ENCODE measurements at regions not wholly inside any gene's neighbourhood (a gene's known extent, or its start where the extent isn't known, plus 50 kb on each side); places are given as distances from the start of the nearest gene placed in this dataset.

DNA sequence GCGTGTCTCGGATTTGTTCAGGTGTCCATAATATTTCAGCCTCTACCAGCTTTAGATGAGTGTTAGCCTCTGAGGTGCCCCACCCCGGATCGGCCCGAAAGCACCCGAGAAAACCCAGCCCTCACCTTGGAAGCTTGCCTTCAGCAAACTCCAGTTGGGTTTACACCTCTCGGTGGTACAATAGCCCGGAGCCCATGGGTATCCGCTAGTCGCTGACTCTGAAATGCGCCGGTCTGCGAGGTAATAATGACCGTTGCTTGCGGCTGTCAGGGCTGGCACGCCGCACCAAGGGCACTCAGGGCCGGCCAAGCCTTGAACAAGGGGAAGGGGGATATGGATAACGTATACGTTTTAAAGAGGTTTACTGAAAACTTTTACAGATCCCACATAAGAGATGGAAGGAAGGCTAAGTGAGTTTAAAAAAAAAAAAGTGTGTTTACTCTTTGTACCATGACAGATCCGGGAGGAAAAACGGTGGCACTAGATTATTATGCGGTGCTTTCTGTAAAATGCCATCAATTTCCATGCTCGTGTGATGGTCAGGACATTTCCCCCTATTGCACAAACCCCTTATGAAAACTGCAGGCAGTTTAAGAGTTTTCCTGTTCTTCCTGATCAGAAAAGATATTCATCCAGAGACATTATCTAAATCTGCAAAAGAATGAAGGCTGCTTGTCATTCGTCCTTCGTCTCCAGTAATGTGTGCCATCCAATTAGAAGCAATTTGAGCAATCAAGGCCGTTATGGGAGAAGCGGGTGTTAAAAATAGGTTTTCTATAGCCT lies 124.2 kb downstream of the TMEM161B start:
- POLR2A ChIA-PET (ENCODE audit: low non-redundant PET): no interaction called here
- no peak overlapping the region for H3K27ac ChIP-seq
- CTCF ChIA-PET: no interaction called here
- no peak for DNase-seq (ENCODE audit: low spot score)
- TF ChIP-seq, protein P1, sequence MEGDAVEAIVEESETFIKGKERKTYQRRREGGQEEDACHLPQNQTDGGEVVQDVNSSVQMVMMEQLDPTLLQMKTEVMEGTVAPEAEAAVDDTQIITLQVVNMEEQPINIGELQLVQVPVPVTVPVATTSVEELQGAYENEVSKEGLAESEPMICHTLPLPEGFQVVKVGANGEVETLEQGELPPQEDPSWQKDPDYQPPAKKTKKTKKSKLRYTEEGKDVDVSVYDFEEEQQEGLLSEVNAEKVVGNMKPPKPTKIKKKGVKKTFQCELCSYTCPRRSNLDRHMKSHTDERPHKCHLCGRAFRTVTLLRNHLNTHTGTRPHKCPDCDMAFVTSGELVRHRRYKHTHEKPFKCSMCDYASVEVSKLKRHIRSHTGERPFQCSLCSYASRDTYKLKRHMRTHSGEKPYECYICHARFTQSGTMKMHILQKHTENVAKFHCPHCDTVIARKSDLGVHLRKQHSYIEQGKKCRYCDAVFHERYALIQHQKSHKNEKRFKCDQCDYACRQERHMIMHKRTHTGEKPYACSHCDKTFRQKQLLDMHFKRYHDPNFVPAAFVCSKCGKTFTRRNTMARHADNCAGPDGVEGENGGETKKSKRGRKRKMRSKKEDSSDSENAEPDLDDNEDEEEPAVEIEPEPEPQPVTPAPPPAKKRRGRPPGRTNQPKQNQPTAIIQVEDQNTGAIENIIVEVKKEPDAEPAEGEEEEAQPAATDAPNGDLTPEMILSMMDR (conservative IDR thresholded peaks at IDR 0.05; ENCODE audit: low read depth): no peak

DNA sequence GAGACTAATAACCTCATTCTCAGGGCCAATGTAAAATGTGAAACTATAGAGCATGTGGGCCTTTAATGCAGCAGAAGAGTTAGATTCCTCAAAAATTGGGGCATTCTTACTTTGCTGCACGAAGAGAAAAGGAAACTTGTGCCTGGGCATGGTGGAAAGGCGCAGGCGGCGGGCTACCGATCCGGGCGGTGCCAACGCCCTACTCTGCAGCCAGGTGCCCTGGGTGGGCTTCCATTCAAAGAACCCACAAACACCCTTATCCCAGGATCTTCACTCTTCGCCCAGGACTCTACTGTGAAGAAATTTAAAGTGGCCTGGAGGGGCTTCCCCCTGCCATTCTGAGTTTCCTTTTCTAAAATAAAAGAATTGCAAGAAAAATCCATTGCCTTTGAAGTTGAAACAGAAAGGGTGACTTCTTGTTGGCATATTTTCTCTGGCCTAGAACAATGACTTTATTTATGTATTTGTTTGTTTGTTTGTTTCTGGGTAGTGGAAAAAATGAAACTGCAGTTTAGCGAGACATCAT lies 124.9 kb downstream of the TMEM161B start:
- ChIA-PET POLR2A (ENCODE audit: low non-redundant PET) (no interaction called here), CTCF (interaction anchor here (0.8 kb wide), 1 partner anchor 548 kb away, joined by 4 read pairs; no protein-coding TSS in a partner anchor)
- H3K27ac ChIP-seq: no peak overlapping the region
- no peak for DNase-seq (ENCODE audit: low spot score)
- TF ChIP-seq, protein P1 (conservative IDR thresholded peaks at IDR 0.05; ENCODE audit: low read depth): no peak

- no peak for DNase-seq (ENCODE audit: low spot score)
- no peak overlapping the region for H3K27ac ChIP-seq
- ChIA-PET CTCF (interaction anchor here (0.6 to 0.8 kb wide), 2 partner anchors 196 to 548 kb away, joined by 4 read pairs; no protein-coding TSS in a partner anchor), POLR2A (ENCODE audit: low non-redundant PET) (no interaction called here)
- TF ChIP-seq, protein P1 (conservative IDR thresholded peaks at IDR 0.05; ENCODE audit: low read depth): no peak
These were observed 125.6 kb downstream of the TMEM161B start for GRCh38 chr5:88142886-88143692.

DNA sequence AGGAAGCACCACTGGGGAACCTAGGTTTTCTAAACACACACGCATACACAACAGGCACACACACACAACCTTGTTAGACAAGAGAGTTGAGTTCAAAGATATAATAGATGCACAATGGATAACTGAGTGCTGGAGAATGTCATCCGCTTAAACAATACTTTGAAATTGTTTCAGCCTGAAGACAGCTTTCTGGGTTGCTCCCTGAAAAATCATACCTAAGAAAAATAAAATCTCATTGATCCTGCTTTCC lies 126.1 kb downstream of the TMEM161B start:
- ChIA-PET CTCF (interaction anchor here (0.6 kb wide), 1 partner anchor 196 kb away, joined by 4 read pairs; no protein-coding TSS in a partner anchor), POLR2A (ENCODE audit: low non-redundant PET) (no interaction called here)
- DNase-seq (ENCODE audit: low spot score): no peak
- no peak overlapping the region for H3K27ac ChIP-seq
- TF ChIP-seq, protein P1 (conservative IDR thresholded peaks at IDR 0.05; ENCODE audit: low read depth): no peak

DNA sequence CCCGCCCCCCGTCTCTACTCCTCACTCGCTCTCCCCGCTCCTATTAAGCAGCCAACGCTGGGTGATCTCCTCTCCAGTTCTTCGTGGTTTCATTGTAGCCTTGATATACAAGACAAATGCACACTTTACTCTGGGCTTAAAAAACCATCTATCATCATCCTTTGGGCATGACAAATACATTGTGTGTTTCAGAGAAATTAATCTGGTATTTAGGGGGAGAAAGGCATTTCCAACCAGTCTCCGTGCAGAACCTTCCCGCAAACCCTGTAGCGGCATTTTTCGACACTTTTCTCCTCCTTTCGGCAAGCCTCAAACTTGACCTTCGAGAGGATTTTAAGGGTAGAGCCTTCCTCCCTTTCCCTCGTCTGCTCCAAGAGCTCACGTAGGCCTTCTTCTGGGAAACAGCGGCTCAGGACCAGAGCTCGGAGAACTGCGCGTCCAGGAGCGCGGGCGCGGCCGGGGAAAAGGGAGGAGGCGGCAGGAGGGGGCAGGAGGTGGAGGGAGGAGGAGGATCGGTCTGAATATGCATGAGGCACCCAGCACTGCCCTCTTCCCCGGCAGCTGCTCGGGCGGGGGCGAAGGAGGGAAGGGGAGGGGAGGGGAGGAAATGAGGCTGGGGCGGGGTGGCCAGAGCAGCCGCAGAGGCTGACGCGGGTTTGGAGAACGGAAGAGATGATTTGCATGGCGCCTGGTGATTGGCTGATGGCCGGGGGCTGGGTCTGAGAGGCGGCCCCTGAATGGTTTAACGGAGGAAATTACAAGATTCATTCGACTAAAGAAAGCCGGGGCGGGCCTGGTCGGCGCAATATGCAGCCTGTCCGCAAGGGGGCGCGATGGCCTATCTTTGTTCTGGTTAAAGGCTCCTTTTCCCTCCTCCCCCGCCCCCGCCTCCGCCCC lies 127.5 kb downstream of the TMEM161B start:
- no peak overlapping the region for H3K27ac ChIP-seq
- ChIA-PET POLR2A (ENCODE audit: low non-redundant PET) (no interaction called here), CTCF (interaction anchor here (0.7 to 1.6 kb wide), 3 partner anchors 461 to 550 kb away, joined by 3 to 7 read pairs (median 3); no protein-coding TSS in a partner anchor)
- peak; percentile 99 for DNase-seq (ENCODE audit: low spot score)
- TF ChIP-seq, protein P1 (conservative IDR thresholded peaks at IDR 0.05; ENCODE audit: low read depth): peak; percentile 77
